SK-N-MC (cell line): ENCODE measurements at regions not wholly inside any gene's neighbourhood (a gene's known extent, or its start where the extent isn't known, plus 50 kb on each side); places are given as distances from the start of the nearest gene placed in this dataset.

Source experiments
- EZH2 ChIP-seq: fragments of 200-600 bp; sonication (generic); IDR thresholded peaks from one replicate; pipeline ENCODE4 v1.6.1; 2017; ENCODE audit warnings: antibody characterized with exemption
- FOXP2 ChIP-seq: optimal IDR thresholded peaks from 2 replicates; pipeline ENCODE3; 2011; ENCODE audit warnings: mild to moderate bottlenecking, moderate library complexity; ENCODE audit not compliant: insufficient read depth; ENCODE audit errors: extremely low read length, control extremely low read depth
- POLR2AphosphoS5 ChIP-seq: IDR thresholded peaks from 2 replicates; pipeline ENCODE4 v1.6.1; 2012; ENCODE audit warnings: mild to moderate bottlenecking, low read depth, low read length, borderline replicate concordance

GRCh38 chr4:71185037-71185436 is 153.8 kb upstream of the SLC4A4 start:
- TF ChIP-seq EZH2 (no peak), POLR2AphosphoS5 (no peak), FOXP2 (no peak)
